Pancreas (tissue), 10 donors: ENCODE measurements at regions not wholly inside any gene's neighbourhood (a gene's known extent, or its start where the extent isn't known, plus 50 kb on each side); places are given as distances from the start of the nearest gene placed in this dataset.

Source experiments
- ATAC-seq, 4 donors: fragments of 200-7000 bp; cut with Tn5 transposase; one replicate each; pipeline versions ENCODE4 v1.8.0 to v1.9.1; 2020; ENCODE audit warnings: mild to moderate bottlenecking in 4 of 4, moderate library complexity in 4 of 4
- DNase-seq, 6 donors: peaks; one replicate each; pipeline ENCODE4 v3.0.0-alpha.2; 2020
- FAIRE-seq: peaks from 2 replicates; lab custom pipeline; 2012; peaks lifted over from hg19 to GRCh38; lab: Jason Lieb, UNC
- H3K27ac ChIP-seq, 4 donors: fragments of 200-600 bp; sonication (generic); 1 replicate in 3 of 4; 2 replicates in 1 of 4; pipeline versions ENCODE4 v1.5.0 to v1.8.0; 2020
- H3K27me3 ChIP-seq, 4 donors: fragments of 200-600 bp; one replicate each; pipeline ENCODE4 v1.8.0; 2021
- H3K36me3 ChIP-seq, 3 donors: fragments of 200-600 bp; sonication (generic) in 1 of 3; one replicate each; pipeline versions ENCODE4 v1.5.0 to v1.8.0; 2020 to 2021
- H3K4me1 ChIP-seq, 3 donors: fragments of 200-600 bp; one replicate each; pipeline ENCODE4 v1.8.0; 2021
- H3K4me3 ChIP-seq, 4 donors: fragments of 200-600 bp; sonication (generic) in 2 of 4; one replicate each; pipeline versions ENCODE4 v1.5.0 to v1.8.0; 2020 to 2021
- H3K9me3 ChIP-seq, 4 donors: fragments of 200-600 bp; one replicate each; pipeline ENCODE4 v1.8.0; 2021
- WGBS, 2 donors: extraction: QIAGEN DNeasy Blood & Tissue Kit; methylation state at CpG; one replicate each; pipeline ENCODE4 v1.1.7; 2013; 5-methylcytosine and 5-hydroxymethylcytosine counted together
- intact Hi-C, 3 donors: fragments of 100-400 bp; cut with DNase I; formaldehyde crosslinking; loops; one replicate each; pipeline versions ENCODE4 v1.11.1 to v1.14.2; 2022
- TF ChIP-seq, protein P1 (sequence below), 4 donors: fragments of 200-600 bp; sonication (generic) in 3 of 4; IDR thresholded peaks; one replicate each; pipeline versions ENCODE4 v1.5.0 to v1.8.0; 2021; ENCODE audit warnings: antibody characterized with exemption in 4 of 4
- donor health status: healthy with polysubstance abuse.
- donor health status: DM: no; HTN: no; CAD: no; lungs with moderate emphysema.
- donor health status: DM: no; HTN: no; CAD: no.
- donor health status: control.
- donor health status: control.
- donor health status: Bipolar disorder and iron deficiency.
- donor health status: DM: yes; HTN: yes; CAD: no.
- donor health status: DM: no; HTN: no; CAD: no.
- donor health status: DM: no; HTN: no; CAD: no.
- donor health status: DM: yes; HTN: yes; CAD: no.

DNA sequence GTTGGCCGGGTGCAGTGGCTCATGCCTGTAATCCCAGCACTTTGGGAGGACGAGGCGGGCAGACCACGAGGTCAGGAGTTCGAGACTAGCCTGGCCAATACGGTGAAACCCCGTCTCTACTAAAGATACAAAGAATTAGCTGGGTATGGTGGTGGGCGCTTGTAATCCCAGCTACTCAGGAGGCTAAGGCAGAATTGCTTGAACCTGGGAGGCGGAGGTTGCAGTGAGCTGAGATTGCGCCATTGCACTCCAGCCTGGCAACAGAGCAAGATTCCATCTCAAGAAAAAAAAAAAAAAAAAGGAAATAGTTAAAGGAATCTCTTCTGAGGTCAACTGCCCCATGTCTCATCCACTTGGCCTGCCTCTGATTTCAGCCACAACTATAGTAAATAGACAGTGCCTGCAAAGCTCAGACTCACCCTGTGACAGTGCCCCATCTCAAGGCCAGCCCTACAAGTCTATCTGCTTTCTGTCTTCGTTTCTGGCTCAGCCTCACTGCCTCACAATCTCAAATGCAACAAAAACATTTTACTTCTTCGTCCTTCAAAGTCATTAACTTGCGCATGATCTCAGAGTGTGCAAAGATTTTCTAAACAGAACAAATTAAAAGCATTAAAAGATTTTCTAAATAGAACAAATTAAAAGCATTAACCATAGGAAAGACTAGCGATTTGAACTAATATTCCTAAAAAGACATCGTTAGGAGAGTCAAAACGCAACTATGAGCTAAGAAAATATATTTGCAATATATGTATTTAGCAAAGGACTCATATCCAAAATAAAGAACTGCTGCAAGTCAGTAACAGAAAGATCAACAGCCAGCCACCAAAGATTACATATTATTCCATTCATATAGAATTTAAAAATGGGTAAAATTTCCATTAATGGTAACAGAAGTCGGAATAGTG, 65.0 kb upstream of the PRDX6 start:
- Histone ChIP-seq H3K27me3 (no peaks in the 10 kb centered on the region), H3K4me3 (no peak overlapping the region), H3K36me3 (no peaks in the 10 kb centered on the region), H3K9me3 (no peaks in the 10 kb centered on the region), H3K4me1 (no peaks in the 10 kb centered on the region), H3K27ac (no peak overlapping the region)
- DNase-seq (no peak), FAIRE-seq (no peak), ATAC-seq (peak in 2 of 4 donors; percentile 21 to 50)
- TF ChIP-seq, protein P1, sequence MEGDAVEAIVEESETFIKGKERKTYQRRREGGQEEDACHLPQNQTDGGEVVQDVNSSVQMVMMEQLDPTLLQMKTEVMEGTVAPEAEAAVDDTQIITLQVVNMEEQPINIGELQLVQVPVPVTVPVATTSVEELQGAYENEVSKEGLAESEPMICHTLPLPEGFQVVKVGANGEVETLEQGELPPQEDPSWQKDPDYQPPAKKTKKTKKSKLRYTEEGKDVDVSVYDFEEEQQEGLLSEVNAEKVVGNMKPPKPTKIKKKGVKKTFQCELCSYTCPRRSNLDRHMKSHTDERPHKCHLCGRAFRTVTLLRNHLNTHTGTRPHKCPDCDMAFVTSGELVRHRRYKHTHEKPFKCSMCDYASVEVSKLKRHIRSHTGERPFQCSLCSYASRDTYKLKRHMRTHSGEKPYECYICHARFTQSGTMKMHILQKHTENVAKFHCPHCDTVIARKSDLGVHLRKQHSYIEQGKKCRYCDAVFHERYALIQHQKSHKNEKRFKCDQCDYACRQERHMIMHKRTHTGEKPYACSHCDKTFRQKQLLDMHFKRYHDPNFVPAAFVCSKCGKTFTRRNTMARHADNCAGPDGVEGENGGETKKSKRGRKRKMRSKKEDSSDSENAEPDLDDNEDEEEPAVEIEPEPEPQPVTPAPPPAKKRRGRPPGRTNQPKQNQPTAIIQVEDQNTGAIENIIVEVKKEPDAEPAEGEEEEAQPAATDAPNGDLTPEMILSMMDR (IDR thresholded peaks at IDR 0.05): no peak
- WGBS, 2 donors: 81% methylated on average over 15 to 17 of the region's 17 CpGs
- intact Hi-C loops: no loop called here

DNA sequence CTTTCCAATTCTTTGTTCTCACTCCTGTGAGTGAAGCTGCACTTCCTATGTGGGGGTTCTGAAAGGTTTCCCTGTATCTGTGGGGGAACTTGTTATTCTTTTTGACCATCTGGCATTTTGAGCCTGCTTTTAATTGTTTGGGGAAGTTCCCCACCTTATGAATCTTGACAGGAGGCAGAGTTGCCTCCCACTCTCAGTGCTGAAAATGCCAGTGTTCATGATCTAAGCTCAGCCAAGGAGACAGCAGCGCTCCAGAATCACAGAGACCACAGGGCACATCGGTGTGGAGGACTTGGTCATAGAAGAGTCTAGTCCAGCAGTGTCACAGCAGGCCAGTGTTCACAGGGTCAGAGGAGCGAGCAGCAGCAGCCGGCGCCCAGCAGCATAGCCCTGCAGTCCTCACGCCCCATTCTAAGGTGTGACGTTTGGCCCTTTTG, 63.8 kb upstream of the PRDX6 start:
- H3K36me3 ChIP-seq: peaks cover 0 to 7% (median 0%) of the 10 kb centered on the region in 3 donors
- FAIRE-seq (no peak), ATAC-seq (no peak), DNase-seq (no peak)
- no peak overlapping the region for H3K4me3 ChIP-seq
- 87 to 96% methylated on average over 7 of the region's 7 CpGs for WGBS, 2 donors
- TF ChIP-seq, protein P1 (IDR thresholded peaks at IDR 0.05): no peak
- no peaks in the 10 kb centered on the region for H3K27me3 ChIP-seq
- no peaks in the 10 kb centered on the region for H3K4me1 ChIP-seq
- no peak overlapping the region for H3K27ac ChIP-seq
- H3K9me3 ChIP-seq: no peaks in the 10 kb centered on the region
- intact Hi-C loops: no loop called here

DNA sequence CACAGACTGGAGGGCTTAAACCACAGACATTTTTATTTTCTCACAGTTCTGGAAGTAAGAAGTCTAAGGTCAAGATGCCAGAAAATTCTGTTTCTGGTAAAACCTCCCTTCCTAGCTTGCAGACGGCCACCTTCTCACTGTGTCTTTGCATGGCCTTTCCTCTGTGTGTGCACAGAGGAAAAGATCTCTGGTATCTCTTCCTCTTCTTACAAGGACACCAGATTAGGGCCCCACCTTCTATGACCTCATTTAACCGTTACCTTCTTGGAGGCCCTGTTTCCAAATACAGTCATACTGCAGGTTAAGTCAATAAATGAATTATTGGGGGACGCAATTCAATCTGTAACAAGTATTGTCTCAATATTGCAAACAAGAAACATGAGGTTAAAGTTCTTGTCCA, 63.0 kb upstream of the PRDX6 start:
- H3K27ac ChIP-seq: no peak overlapping the region
- FAIRE-seq (no peak), DNase-seq (no peak), ATAC-seq (no peak)
- TF ChIP-seq, protein P1 (IDR thresholded peaks at IDR 0.05): no peak
- WGBS, 2 donors: 49 to 61% methylated on average over 3 of the region's 3 CpGs
- no peak overlapping the region for H3K4me3 ChIP-seq
- intact Hi-C loops: no loop called here
- peaks cover 0 to 7% (median 0%) of the 10 kb centered on the region in 3 donors for H3K36me3 ChIP-seq
- no peaks in the 10 kb centered on the region for H3K4me1 ChIP-seq
- H3K27me3 ChIP-seq: no peaks in the 10 kb centered on the region
- H3K9me3 ChIP-seq: no peaks in the 10 kb centered on the region

DNA sequence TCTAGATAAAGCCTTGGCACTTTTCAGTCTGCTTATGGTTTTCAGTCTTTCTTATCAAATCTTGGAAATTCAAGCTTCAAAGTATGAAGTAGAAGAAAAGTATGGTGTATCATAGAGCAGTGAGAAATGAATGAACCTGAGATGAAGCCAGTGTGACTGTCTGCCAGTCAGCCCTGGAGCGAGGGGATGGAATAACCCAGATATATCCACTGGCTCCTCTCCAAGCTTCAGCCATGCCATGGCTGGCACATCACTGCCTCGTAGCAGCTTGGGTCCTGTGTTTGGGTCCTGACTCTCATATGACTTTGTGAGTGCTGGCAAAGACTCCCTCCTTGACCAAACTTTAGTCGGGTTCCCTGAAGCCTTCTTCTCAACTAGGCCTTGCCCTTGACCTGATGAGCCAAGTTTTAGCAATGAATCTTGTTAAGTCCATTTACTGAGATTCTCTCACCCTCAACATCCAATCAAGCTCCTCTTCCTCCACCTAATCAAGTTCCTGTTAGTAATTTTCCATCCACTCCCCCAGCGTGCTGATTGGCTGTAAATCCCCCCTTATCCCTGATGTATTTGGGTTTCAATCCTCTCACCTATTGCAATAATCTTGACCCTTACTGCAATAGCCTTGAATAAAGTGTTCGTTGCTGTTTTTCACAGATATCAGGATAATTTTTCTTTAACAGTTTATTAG, 62.5 kb upstream of the PRDX6 start:
- ATAC-seq (no peak), DNase-seq (no peak), FAIRE-seq (no peak)
- H3K4me1 ChIP-seq: no peaks in the 10 kb centered on the region
- peaks cover 0 to 7% (median 0%) of the 10 kb centered on the region in 3 donors for H3K36me3 ChIP-seq
- TF ChIP-seq, protein P1 (IDR thresholded peaks at IDR 0.05): no peak
- 83 to 84% methylated on average over 5 of the region's 5 CpGs for WGBS, 2 donors
- no peaks in the 10 kb centered on the region for H3K27me3 ChIP-seq
- H3K27ac ChIP-seq: no peak overlapping the region
- intact Hi-C loops: no loop called here
- no peaks in the 10 kb centered on the region for H3K9me3 ChIP-seq
- no peak overlapping the region for H3K4me3 ChIP-seq
